IMR-90 (cell line): ENCODE measurements at regions not wholly inside any gene's neighbourhood (a gene's known extent, or its start where the extent isn't known, plus 50 kb on each side); places are given as distances from the start of the nearest gene placed in this dataset.

ENCODE experiments used
- ATAC-seq: fragments of 200-7000 bp; cut with Tn5 transposase; 2 replicates; pipeline ENCODE4 v1.9.1; 2020; ENCODE audit warnings: low read depth, mild to moderate bottlenecking, moderate library complexity
- BruUV-seq: library from RNA; stranded (reverse); fragments of 400-500 nt; replicated peaks from 2 replicates; lab custom pipeline; 2021; lab: Mats Ljungman, UMichigan
- CTCF ChIA-PET: fragments of 300-600 bp; formaldehyde crosslinking; extraction: SDS; loops from one replicate; lab custom pipeline; 2021; ENCODE audit warnings: antibody characterized with exemption; lab: Yijun Ruan, JAX
- POLR2A ChIA-PET: fragments of 300-600 bp; sonication (Branson Sonifier 250); formaldehyde crosslinking; loops from one replicate; lab custom pipeline; 2022; ENCODE audit warnings: antibody characterized with exemption; ENCODE audit not compliant: unreplicated experiment; lab: Charles Lee
- DNase-seq: peaks from one replicate; pipeline ENCODE4 v3.0.0; 2013
- H2AFZ ChIP-seq: replicated peaks from 2 replicates; pipeline ENCODE3; 2013; ENCODE audit warnings: low read length, mild to moderate bottlenecking; ENCODE audit not compliant: poor library complexity
- H2AK5ac ChIP-seq: 2 replicates; pipeline ENCODE4 v1.6.1; 2013; ENCODE audit warnings: low read depth, low read length, inconsistent platforms
- H2AK9ac ChIP-seq: replicated peaks from 2 replicates; pipeline ENCODE3; 2013; ENCODE audit warnings: mild to moderate bottlenecking, low read depth, low read length, moderate library complexity; ENCODE audit not compliant: poor library complexity
- H2BK120ac ChIP-seq: 2 replicates; pipeline ENCODE4 v1.6.1; 2013; ENCODE audit warnings: low read depth, low read length, inconsistent platforms
- H2BK15ac ChIP-seq: 3 replicates; pipeline ENCODE4 v1.6.1; 2013; ENCODE audit warnings: low read depth, low read length, inconsistent platforms
- H2BK20ac ChIP-seq: 2 replicates; pipeline ENCODE4 v1.6.1; 2013; ENCODE audit warnings: low read depth, mild to moderate bottlenecking, inconsistent platforms, low read length, moderate library complexity
- H2BK5ac ChIP-seq: 2 replicates; pipeline ENCODE4 v1.6.1; 2013; ENCODE audit warnings: mild to moderate bottlenecking, low read depth, low read length, inconsistent platforms; ENCODE audit not compliant: poor library complexity, severe bottlenecking
- H3K14ac ChIP-seq: replicated peaks from 2 replicates; pipeline ENCODE4 v1.6.1; 2013; ENCODE audit warnings: low read depth, low read length, inconsistent platforms
- H3K18ac ChIP-seq: 2 replicates; pipeline ENCODE4 v1.6.1; 2013; ENCODE audit warnings: low read depth, low read length, control low read depth
- H3K23ac ChIP-seq: 2 replicates; pipeline ENCODE4 v1.6.1; 2013; ENCODE audit warnings: low read depth, low read length, inconsistent platforms
- H3K27ac ChIP-seq: 2 replicates; pipeline ENCODE4 v1.5.1; 2013; ENCODE audit warnings: mild to moderate bottlenecking, control low read depth, low read length; ENCODE audit not compliant: insufficient read depth
- H3K27me3 ChIP-seq: 2 replicates; pipeline ENCODE4 v1.6.1; 2013; ENCODE audit warnings: low read length; ENCODE audit not compliant: control insufficient read depth, insufficient read depth
- H3K36me3 ChIP-seq: 2 replicates; pipeline ENCODE4 v1.6.1; 2013; ENCODE audit warnings: low read length, mixed read lengths; ENCODE audit not compliant: control insufficient read depth, insufficient read depth
- H3K4ac ChIP-seq: 2 replicates; pipeline ENCODE4 v1.6.1; 2013; ENCODE audit warnings: low read depth, low read length, inconsistent platforms
- H3K4me1 ChIP-seq: 2 replicates; pipeline ENCODE4 v1.6.1; 2013; ENCODE audit warnings: low read length, mixed read lengths; ENCODE audit not compliant: control insufficient read depth, insufficient read depth
- H3K4me2 ChIP-seq: 2 replicates; pipeline ENCODE4 v1.6.1; 2013; ENCODE audit warnings: low read depth, mild to moderate bottlenecking, control low read depth, low read length, moderate library complexity
- H3K4me3 ChIP-seq: 2 replicates; pipeline ENCODE4 v1.5.1; 2013; ENCODE audit warnings: low read depth, mild to moderate bottlenecking, control low read depth, low read length, moderate library complexity; ENCODE audit not compliant: insufficient read depth
- H3K56ac ChIP-seq: 2 replicates; pipeline ENCODE4 v1.6.1; 2013; ENCODE audit warnings: low read length, inconsistent platforms; ENCODE audit not compliant: insufficient read depth; ENCODE audit errors: extremely low read depth
- H3K79me1 ChIP-seq, 2 experiments: 2 replicates each; pipeline ENCODE4 v1.6.1; 2013; ENCODE audit warnings: low read length in 2 of 2, inconsistent platforms in 1 of 2, low read depth in 1 of 2
- H3K9ac ChIP-seq: 2 replicates; pipeline ENCODE4 v1.6.1; 2013; ENCODE audit warnings: low read depth, low read length, control low read depth
- H3K9me1 ChIP-seq: 2 replicates; pipeline ENCODE4 v1.6.1; 2013; ENCODE audit warnings: low read length, inconsistent platforms; ENCODE audit not compliant: insufficient read depth
- H3K9me3 ChIP-seq: 2 replicates; pipeline ENCODE4 v1.6.1; 2013; ENCODE audit warnings: low read length; ENCODE audit not compliant: control insufficient read depth, insufficient read depth
- H4K20me1 ChIP-seq: 2 replicates; pipeline ENCODE4 v1.6.1; 2013; ENCODE audit warnings: low read length, inconsistent platforms; ENCODE audit not compliant: insufficient read depth
- H4K5ac ChIP-seq: 2 replicates; pipeline ENCODE4 v1.6.1; 2013; ENCODE audit warnings: mild to moderate bottlenecking, low read depth, low read length, control low read depth
- H4K8ac ChIP-seq, 2 experiments: 2 replicates each; pipeline ENCODE4 v1.6.1; 2013; ENCODE audit warnings: low read depth in 2 of 2, low read length in 2 of 2, control low read depth in 1 of 2, inconsistent platforms in 1 of 2
- H4K91ac ChIP-seq: 2 replicates; pipeline ENCODE4 v1.6.1; 2013; ENCODE audit warnings: low read depth, low read length, inconsistent platforms; ENCODE audit not compliant: insufficient read depth
- BHLHE40 ChIP-seq: fragments of 150-350 bp; IDR thresholded peaks from 2 replicates; pipeline ENCODE4 v1.6.1; 2016; ENCODE audit warnings: mild to moderate bottlenecking, low read depth, low read length
- CEBPB ChIP-seq: IDR thresholded peaks from 2 replicates; pipeline ENCODE4 v1.6.1; 2012; ENCODE audit warnings: low read depth, low read length, improper control_type of control experiment
- CHD1 ChIP-seq: IDR thresholded peaks from 2 replicates; pipeline ENCODE4 v1.6.1; 2012; ENCODE audit warnings: low read depth, low read length, improper control_type of control experiment
- FOS ChIP-seq: fragments of 150-350 bp; IDR thresholded peaks from 2 replicates; pipeline ENCODE4 v1.6.1; 2016; ENCODE audit warnings: low read depth, low read length
- MAFK ChIP-seq: IDR thresholded peaks from 2 replicates; pipeline ENCODE4 v1.6.1; 2012; ENCODE audit warnings: low read depth, low read length, improper control_type of control experiment
- MAZ ChIP-seq: IDR thresholded peaks from 2 replicates; pipeline ENCODE4 v1.6.1; 2012; ENCODE audit warnings: low read depth, mild to moderate bottlenecking, low read length, improper control_type of control experiment, moderate library complexity, borderline replicate concordance
- MXI1 ChIP-seq: IDR thresholded peaks from 2 replicates; pipeline ENCODE4 v1.6.1; 2012; ENCODE audit warnings: low read depth, mild to moderate bottlenecking, low read length, moderate library complexity, borderline replicate concordance
- NFE2L2 ChIP-seq: fragments of 150-350 bp; IDR thresholded peaks from 2 replicates; pipeline ENCODE4 v1.6.1; 2016; ENCODE audit warnings: low read depth, mild to moderate bottlenecking, low read length
- POLR2A ChIP-seq: IDR thresholded peaks from 2 replicates; pipeline ENCODE4 v1.6.1; 2012; ENCODE audit warnings: mild to moderate bottlenecking, low read depth, low read length
- RAD21 ChIP-seq: IDR thresholded peaks from 2 replicates; pipeline ENCODE4 v1.6.1; 2012; ENCODE audit warnings: low read length, improper control_type of control experiment
- RCOR1 ChIP-seq: IDR thresholded peaks from 2 replicates; pipeline ENCODE4 v1.6.1; 2012; ENCODE audit warnings: mild to moderate bottlenecking, low read length, improper control_type of control experiment; ENCODE audit not compliant: insufficient replicate concordance
- SMC3 ChIP-seq: fragments of 150-350 bp; IDR thresholded peaks from 2 replicates; pipeline ENCODE4 v1.6.1; 2016; ENCODE audit warnings: low read depth, mild to moderate bottlenecking, antibody characterized with exemption, low read length, moderate library complexity
- WGBS, 2 experiments: methylation state at CpG; one replicate each; pipeline versions ENCODE4 v1.1.5 to v1.1.7; 2013; ENCODE audit warnings: missing lambda C conversion rate in 2 of 2; ENCODE audit not compliant: insufficient read length in 1 of 2; ENCODE audit errors: extremely low coverage in 2 of 2; 5-methylcytosine and 5-hydroxymethylcytosine counted together
- dilution Hi-C: fragments of 300-500 bp; cut with HindIII; formaldehyde crosslinking; loops from one replicate; pipeline ENCODE4 v1.14.3; 2018; ENCODE audit warnings: low sequenced_read_pairs; ENCODE audit not compliant: unreplicated experiment
- in situ Hi-C: fragments of 300-500 bp; cut with MboI; formaldehyde crosslinking; loops from 3 replicates; pipeline ENCODE4 v1.14.3; 2019; ENCODE audit warnings: low sequenced_read_pairs, inconsistent platforms, mixed read lengths
- intact Hi-C: fragments of 100-400 bp; cut with micrococcal nuclease; formaldehyde crosslinking; loops from 2 replicates; pipeline ENCODE4 v1.10.0; 2022
- TF ChIP-seq, protein P1 (sequence below): fragments of 150-350 bp; IDR thresholded peaks from 2 replicates; pipeline ENCODE4 v1.6.1; 2017; ENCODE audit warnings: mild to moderate bottlenecking, antibody characterized with exemption, low read length, low read depth
- TF ChIP-seq, protein P2 (sequence below): conservative IDR thresholded peaks from 2 replicates; pipeline ENCODE4 v1.5.1; 2012; ENCODE audit warnings: mild to moderate bottlenecking, low read depth, low read length, improper control_type of control experiment

DNA sequence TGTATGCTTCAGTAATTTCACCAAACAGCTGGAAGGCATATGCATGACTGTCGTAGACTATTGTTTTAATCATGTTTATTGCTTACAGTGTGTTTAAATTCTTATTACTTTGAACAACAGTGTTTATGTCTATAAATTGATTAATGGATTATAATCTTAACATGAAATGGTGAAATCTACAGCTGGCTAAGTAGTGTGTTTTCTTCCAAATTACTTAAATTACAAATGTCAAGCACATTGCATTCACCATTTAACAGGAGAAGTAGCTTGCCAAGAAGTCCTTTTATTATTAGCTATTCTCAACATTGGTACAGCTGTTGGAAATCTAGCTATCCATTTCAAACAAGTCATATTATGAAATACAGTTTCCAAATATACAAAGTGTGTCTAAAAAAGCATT lies 849.3 kb upstream of the PCDH10 start:
- no CpG with 5 or more reads among the region's 1 CpG for WGBS, 2 experiments
- in situ Hi-C loops = no loop called here

More for the DNA sequence above, 849.3 kb upstream of the PCDH10 start:
- no peak overlapping the region for H2BK15ac ChIP-seq
- no peak overlapping the region for H2BK120ac ChIP-seq
- no peak overlapping the region for H3K14ac ChIP-seq
- TF ChIP-seq CEBPB = no peak
- no peak for TF ChIP-seq RCOR1
- TF ChIP-seq FOS = no peak
- no peak for TF ChIP-seq MAFK
- no peak for TF ChIP-seq RAD21
- no peak for TF ChIP-seq POLR2A
- TF ChIP-seq MAZ = no peak
- TF ChIP-seq NFE2L2 = no peak
- TF ChIP-seq, protein P1, sequence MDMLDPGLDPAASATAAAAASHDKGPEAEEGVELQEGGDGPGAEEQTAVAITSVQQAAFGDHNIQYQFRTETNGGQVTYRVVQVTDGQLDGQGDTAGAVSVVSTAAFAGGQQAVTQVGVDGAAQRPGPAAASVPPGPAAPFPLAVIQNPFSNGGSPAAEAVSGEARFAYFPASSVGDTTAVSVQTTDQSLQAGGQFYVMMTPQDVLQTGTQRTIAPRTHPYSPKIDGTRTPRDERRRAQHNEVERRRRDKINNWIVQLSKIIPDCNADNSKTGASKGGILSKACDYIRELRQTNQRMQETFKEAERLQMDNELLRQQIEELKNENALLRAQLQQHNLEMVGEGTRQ = no peak
- TF ChIP-seq MXI1 = no peak
- no peak for TF ChIP-seq BHLHE40
- TF ChIP-seq, protein P2, sequence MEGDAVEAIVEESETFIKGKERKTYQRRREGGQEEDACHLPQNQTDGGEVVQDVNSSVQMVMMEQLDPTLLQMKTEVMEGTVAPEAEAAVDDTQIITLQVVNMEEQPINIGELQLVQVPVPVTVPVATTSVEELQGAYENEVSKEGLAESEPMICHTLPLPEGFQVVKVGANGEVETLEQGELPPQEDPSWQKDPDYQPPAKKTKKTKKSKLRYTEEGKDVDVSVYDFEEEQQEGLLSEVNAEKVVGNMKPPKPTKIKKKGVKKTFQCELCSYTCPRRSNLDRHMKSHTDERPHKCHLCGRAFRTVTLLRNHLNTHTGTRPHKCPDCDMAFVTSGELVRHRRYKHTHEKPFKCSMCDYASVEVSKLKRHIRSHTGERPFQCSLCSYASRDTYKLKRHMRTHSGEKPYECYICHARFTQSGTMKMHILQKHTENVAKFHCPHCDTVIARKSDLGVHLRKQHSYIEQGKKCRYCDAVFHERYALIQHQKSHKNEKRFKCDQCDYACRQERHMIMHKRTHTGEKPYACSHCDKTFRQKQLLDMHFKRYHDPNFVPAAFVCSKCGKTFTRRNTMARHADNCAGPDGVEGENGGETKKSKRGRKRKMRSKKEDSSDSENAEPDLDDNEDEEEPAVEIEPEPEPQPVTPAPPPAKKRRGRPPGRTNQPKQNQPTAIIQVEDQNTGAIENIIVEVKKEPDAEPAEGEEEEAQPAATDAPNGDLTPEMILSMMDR = no peak
- no peak for TF ChIP-seq CHD1
- no peak for TF ChIP-seq SMC3
- no peak overlapping the region for H4K8ac ChIP-seq
- no peak overlapping the region for H3K9ac ChIP-seq
- no peaks in the 10 kb centered on the region for H3K9me3 ChIP-seq
- intact Hi-C loops = no loop called here
- dilution Hi-C loops = no loop called here
- H2BK20ac ChIP-seq = no peak overlapping the region
- H3K4me1 ChIP-seq = no peaks in the 10 kb centered on the region
- no peak overlapping the region for H3K27ac ChIP-seq
- no peak overlapping the region for H3K4me3 ChIP-seq
- H3K36me3 ChIP-seq = no peaks in the 10 kb centered on the region
- H4K91ac ChIP-seq = no peak overlapping the region
- H3K9me1 ChIP-seq = no peaks in the 10 kb centered on the region
- no peaks in the 10 kb centered on the region for H3K27me3 ChIP-seq
- H3K56ac ChIP-seq = no peak overlapping the region
- no peak overlapping the region for H3K23ac ChIP-seq
- DNase-seq (no peak), ATAC-seq (no peak)
- no peak overlapping the region for H3K4ac ChIP-seq
- BruUV-seq = no TSS peak
- ChIA-PET POLR2A (no interaction called here), CTCF (no interaction called here)
- no peak overlapping the region for H2AK9ac ChIP-seq
- no peak overlapping the region for H4K5ac ChIP-seq
- no peaks in the 10 kb centered on the region for H3K79me1 ChIP-seq
- H3K18ac ChIP-seq = no peak overlapping the region
- no peak overlapping the region for H2BK5ac ChIP-seq
- no peak overlapping the region for H3K4me2 ChIP-seq
- H2AFZ ChIP-seq = no peak overlapping the region
- no peaks in the 10 kb centered on the region for H4K20me1 ChIP-seq
- no peak overlapping the region for H2AK5ac ChIP-seq
